HG03045 (cell line): ENCODE measurements at regions not wholly inside any gene's neighbourhood (a gene's known extent, or its start where the extent isn't known, plus 50 kb on each side); places are given as distances from the start of the nearest gene placed in this dataset.
"Not testable (repeated sequence)": the region's sequence is repeated elsewhere in the genome, so short reads cannot be mapped to it uniquely, and the experiment has no call there.

Source experiments
- ATAC-seq: cut with Tn5 transposase; IDR thresholded peaks from one replicate; pipeline ENCODE4 v1.9.1; 2021; ENCODE audit warnings: mild to moderate bottlenecking, moderate library complexity; ENCODE audit not compliant: unreplicated experiment

- no peak for ATAC-seq
Measured at GRCh38 chr15:92753591-92753990, 98.0 kb upstream of the FAM174B start.

DNA sequence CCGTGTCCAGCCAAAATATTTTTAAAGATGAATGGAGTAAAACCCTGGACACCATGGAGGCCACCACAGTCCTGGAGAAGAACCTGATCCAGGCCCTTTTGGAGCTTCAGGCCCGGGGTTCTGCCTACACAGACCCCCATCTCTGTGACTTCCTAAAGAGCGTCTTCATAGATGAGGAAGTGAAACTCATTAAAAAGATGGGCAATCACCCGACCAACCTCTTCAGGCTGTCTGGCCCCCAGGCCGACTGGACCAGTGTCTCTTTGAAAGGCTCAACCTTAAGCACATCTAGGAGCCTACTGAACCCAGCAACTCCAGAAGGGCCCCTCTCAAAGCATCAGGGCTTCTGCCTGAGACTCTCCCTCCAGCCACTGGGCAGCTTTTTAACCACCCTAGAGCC is 107.9 kb upstream of the FAM174B start:
- ATAC-seq: no peak

DNA sequence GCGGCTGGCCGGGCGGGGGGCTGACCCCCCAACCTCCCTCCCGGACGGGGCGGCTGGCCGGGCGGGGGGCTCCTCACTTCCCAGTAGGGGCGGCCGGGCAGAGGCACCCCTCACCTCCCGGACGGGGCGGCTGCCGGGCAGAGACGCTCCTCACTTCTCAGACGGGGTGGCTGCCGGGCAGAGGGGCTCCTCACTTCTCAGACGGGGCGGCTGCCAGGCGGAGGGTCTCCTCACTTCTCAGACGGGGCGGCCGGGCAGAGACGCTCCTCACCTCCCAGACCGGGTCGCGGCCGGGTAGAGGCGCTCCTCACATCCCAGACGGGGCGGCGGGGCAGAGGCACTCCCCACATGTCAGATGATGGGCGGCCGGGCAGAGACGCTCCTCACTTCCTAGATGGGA is 112.6 kb upstream of the FAM174B start:
- not testable (repeated sequence) for ATAC-seq

- no peak for ATAC-seq
Measured at GRCh38 chr15:92770641-92771040, 115.1 kb upstream of the FAM174B start.

- no peak for ATAC-seq
Measured at GRCh38 chr15:92772061-92772460, 116.5 kb upstream of the FAM174B start.

DNA sequence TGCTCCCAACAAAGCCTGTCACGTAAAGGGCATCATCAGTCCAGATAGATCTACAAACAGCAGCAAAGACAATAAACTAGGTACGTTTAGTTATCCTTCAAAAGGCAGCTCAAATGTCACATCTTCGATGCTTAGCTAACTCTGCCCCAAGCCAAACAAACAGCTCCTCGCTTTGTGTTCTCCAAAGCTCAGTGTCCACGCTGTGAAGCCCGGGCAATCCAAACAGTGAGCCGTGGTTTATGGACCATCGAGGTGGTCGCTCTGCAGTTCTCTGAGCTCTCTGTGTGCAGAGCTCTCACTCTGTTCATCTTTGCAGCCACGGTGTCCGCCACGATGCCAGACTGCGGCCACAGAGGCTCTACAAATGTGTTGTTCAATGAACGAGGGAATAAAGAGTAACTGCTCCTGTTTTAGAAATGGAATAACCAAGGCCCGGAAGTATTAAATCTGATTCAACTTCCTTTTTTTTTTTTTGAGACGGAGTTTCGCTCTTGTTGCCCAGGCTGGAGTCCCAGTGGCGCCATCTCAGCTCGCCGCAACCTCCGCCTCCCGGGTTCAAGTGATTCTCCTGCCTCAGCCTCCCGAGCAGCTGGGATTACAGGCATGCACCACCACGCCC is 117.2 kb upstream of the FAM174B start:
- no peak for ATAC-seq

DNA sequence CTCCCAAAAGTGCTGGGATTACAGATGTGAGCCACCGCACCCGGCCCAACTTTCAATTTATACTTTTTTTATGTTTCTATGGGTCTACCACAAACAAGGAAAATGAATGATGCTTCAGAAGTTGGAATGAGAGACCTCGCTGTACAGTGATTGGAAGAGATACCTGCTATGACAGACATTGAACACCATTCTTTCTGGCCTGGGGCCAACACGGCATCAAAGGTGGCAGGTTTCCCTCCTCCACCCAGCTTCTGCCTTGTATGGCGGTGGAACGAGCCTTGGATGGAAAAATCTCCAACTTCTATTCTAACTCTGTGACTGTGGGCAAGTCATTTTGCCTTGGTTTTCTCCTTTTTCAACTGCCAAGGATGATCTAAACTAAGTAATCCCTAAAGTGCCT is 117.8 kb upstream of the FAM174B start:
- no peak for ATAC-seq

DNA sequence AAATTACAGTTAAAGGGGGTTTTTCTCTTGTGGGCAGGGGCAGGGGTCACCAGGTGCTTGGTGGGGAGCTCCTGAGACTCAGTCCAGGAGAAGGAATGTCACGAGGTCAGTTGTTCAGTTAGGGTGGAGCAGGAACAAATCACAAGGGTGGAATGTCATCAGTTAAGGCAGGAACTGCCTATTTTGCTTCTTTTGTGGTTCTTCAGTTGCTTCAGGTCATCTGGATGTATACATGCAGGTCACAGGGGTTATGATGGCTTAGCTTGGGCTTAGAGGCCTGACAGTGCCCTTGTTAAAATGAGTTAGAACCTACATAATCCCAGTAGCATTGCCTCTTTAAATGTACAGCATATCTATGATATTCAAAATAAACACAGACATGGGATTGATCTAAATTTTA is 120.2 kb upstream of the CHD2 start:
- no peak for ATAC-seq

DNA sequence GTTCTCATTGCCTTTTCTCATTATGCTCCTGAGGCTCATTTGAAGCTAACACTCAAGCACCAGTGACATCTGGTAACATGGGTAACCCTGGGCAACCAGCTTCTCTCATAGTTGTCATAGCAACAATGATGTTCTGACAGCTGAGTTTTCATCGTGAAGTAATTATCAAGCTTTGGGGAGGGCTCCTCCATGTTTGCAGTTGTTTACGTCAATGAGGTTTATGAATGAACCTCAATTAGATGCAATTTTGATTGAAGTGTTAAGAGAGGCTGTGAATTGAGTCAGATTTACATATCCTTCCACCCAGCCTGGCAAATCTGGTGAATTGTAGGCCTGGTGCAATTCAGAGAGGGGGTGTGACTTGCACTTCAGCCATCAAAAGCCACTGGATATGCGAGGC is 119.3 kb upstream of the CHD2 start:
- no peak for ATAC-seq

GRCh38 chr15:92781925-92782453 is 118.1 kb upstream of the CHD2 start:
- ATAC-seq: no peak

GRCh38 chr15:92787116-92787515 is 113.0 kb upstream of the CHD2 start:
- no peak for ATAC-seq

DNA sequence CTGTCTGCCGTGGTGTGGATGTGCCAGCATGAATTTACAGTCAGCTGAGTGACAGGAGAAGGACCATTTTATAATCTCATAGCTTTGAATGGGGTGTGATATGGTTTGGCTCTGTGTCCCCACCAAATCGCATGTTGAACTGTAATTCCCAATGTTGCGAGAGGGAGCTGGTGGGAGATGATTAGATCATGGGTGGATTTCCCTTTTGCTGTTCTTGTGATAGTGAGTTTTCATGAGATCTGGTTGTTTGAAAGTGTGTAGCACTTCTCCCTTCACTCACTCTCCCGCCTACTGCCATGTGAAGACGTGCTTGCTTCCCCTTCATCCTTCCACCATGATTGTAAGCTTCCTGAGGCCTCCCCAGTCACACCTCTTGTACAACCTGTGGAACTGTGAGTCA is 111.9 kb upstream of the CHD2 start:
- no peak for ATAC-seq

DNA sequence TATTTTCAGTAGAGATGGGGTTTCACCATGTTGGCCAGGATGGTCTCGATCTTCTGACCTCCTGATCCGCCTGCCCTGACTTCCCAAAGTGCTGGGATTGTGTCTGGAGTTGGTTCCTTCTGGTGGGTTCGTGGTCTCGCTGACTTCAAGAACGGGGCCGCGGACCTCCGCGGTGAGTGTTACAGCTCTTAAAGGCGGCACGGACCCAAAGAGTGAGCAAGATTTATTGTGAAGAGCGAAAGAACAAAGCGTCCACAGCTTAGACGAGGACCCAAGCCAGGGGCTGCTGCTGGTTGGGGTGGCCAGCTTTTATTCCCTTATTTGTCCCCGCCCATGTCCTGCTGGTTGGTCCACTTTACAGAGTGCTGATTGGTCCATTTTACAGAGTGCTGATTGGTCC is 111.3 kb upstream of the CHD2 start:
- ATAC-seq: not testable (repeated sequence)

DNA sequence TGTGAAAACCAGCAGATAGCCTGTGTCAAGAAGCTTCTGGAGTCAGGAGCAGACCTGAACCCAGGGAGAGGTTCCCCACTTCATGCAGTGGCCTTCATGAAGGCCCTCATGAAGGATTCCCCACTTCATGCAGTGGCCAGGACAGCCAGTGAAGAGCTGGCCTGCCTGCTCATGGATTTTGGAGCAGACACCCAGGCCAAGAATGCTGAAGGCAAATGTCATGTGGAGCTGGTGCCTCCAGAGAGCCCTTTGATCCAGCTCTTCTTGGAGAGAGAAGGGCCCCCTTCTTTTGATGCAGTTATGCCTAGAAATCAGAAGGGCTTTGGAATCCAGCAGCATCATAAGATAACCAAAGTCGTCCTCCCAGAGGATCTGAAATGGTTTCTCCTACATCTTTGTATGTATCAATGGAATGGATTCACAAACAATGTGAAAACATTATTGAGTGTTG is 103.9 kb upstream of the CHD2 start:
- no peak for ATAC-seq

GRCh38 chr15:92797168-92798052 is 102.7 kb upstream of the CHD2 start:
- ATAC-seq: peak; percentile 57

DNA sequence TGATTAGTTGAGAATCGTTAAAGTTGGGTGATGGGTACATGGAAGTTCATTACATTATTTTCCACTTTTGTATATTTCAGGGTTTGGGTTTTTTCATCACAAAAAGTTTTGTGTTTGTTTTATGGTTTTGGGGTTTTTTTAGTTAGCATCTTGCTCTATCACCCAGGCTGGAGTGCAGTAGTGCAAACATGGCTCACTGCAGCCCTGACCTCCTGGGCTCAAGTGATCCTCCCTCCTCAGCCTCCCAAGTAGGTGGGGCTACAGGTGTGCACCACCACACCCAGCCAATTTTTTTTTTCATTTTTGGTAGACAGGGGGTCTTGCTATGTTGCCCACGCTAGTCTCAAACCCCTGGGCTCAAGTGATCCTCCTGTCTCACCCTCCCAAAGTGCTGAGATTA is 100.1 kb upstream of the CHD2 start:
- ATAC-seq: no peak

GRCh38 chr15:92800416-92801055 is 99.6 kb upstream of the CHD2 start:
- not testable (repeated sequence) for ATAC-seq

GRCh38 chr15:92801056-92801773 is 98.9 kb upstream of the CHD2 start:
- not testable (repeated sequence) for ATAC-seq

- ATAC-seq: no peak
Measured at GRCh38 chr15:92801774-92802464, 98.2 kb upstream of the CHD2 start.

DNA sequence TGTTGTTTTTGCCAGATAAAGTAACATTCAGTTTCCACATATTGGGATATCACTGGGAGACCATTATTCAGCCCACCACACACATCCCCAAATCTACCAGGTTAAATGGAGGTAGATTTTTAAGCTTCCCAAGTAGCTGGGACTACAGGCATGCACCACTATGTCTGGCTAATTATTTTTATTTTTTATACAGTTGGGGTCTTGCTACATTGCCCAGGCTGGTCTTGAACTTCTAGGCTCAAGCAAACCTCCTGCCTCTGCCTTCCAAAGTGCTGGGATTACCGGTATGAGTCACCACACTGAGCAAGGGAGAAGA is 96.6 kb upstream of the CHD2 start:
- no peak for ATAC-seq
